ENCODE measurements at regions not wholly inside any gene's neighbourhood (a gene's known extent, or its start where the extent isn't known, plus 50 kb on each side); places are given as distances from the start of the nearest gene placed in this dataset.

DNA sequence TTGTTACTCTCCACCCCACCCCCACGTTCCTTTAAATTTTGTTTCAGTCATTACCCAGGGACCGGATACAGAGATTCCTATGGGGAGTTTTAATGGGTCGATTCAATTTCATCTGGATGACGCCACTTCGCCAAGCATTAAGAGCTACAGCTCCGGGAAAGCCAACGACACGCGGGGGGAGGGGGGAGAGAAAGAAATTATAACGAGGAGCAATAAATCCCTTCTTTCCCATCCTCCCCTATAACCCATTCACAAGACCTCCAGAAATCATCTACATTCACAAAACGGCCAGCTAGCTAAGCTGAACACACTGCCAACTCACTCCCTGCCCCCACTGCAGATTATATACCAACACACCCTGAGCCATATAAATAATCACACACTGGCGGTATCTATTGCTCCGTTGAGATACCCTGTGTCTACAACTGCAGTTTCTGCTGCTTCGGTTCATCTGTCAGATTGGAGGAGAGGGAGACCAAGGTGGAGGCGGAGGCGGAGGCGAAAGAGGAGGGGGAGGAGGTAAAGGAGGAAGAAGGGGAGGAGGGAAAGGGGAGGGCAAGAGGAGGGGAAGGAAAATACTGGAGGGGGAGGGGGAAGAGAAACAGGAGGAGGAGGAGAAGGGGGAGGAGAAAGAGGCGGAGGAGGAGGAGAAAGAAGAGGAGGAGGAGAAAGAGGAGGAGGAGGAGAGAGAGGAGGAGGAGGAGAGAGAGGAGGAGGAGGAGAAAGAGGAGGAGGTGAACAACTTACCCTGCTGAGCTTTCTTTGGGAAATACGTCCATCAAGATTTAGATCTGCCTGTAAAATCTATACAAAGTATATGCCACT, 113.9 kb upstream of the VAMP7 start:
- TF ChIP-seq ZFX (IDR thresholded peaks at IDR 0.05; ENCODE audit: borderline replicate concordance) = no peak
- TF ChIP-seq, protein P1, sequence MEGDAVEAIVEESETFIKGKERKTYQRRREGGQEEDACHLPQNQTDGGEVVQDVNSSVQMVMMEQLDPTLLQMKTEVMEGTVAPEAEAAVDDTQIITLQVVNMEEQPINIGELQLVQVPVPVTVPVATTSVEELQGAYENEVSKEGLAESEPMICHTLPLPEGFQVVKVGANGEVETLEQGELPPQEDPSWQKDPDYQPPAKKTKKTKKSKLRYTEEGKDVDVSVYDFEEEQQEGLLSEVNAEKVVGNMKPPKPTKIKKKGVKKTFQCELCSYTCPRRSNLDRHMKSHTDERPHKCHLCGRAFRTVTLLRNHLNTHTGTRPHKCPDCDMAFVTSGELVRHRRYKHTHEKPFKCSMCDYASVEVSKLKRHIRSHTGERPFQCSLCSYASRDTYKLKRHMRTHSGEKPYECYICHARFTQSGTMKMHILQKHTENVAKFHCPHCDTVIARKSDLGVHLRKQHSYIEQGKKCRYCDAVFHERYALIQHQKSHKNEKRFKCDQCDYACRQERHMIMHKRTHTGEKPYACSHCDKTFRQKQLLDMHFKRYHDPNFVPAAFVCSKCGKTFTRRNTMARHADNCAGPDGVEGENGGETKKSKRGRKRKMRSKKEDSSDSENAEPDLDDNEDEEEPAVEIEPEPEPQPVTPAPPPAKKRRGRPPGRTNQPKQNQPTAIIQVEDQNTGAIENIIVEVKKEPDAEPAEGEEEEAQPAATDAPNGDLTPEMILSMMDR (IDR thresholded peaks at IDR 0.05) = no peak
- peak overlapping the region; percentile 78 for H3K27ac ChIP-seq

DNA sequence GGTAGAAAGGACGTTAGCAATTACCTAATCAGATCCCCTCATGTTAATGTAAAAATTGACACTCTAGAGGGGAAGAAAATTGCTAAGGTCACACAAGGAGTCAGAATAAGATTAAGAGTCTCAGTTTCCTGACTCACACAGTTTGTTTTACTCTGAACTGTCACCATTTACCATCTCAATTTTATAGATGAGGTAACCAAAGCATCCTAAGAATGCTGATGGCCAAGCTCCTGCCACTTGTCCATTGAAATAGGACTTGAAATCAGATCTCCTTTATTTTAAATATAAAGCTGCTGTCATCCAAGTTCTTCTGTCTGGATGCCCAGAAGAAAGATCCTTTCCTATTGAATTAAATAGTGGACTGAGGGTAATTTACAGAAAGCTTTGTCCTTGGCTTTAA, 114.8 kb upstream of the VAMP7 start:
- H3K27ac ChIP-seq = peak overlapping the region; percentile 78
- no peak for TF ChIP-seq ZFX (IDR thresholded peaks at IDR 0.05; ENCODE audit: borderline replicate concordance)
- TF ChIP-seq, protein P1 (IDR thresholded peaks at IDR 0.05) = no peak

DNA sequence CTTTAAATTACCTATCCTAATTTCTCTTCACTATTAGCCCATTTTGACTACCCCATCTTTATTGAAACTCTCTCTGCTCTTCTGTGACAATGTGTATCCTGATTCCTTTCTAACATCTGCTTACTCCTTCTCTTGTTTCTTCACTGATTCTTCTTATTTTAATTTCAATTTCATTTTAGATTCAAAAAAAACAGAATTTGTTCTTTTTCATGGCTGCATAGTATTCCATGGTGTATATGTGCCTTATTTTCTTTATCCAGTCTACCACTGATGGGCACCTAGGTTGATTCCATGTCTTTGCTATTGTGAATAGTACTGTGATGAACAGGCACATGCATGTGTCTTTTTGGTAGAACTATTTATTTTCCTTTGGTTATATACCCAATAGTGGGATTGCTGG, 120.0 kb upstream of the VAMP7 start:
- no peak overlapping the region for H3K27ac ChIP-seq
- TF ChIP-seq, protein P1 (IDR thresholded peaks at IDR 0.05) = no peak
- no peak for TF ChIP-seq ZFX (IDR thresholded peaks at IDR 0.05; ENCODE audit: borderline replicate concordance)

DNA sequence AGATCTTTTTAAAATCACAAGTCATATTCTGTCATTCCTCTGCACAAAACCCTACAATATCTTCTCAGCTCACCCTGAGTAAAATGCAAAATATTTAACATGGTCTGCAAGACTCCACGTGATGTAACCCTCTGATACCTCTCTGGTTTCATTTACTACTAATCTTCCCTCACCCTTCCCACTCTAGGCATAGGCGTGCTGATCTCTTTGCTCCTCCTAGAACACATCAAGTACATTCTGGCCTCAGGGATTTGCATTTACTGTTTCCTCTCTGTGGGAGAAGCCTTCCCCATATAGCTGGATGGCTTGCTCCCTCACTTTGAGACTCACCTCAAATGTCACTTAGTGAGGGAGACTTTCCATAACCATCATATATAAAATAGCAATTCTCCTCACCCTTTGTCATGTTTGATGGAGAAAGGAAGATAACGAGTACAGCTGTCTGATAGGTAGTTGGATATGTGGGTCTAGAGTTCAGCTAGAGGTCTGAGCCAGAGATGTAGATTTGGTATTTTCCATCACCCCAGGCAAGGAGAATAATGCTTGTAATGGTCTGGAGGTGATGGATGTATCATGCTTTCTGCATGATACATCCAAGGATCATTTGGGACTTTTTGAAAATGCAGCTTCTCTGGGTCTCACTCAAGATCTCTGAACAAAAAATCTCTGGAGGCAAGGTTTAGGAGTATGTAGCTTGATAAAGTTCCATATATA, 123.9 kb upstream of the VAMP7 start:
- H3K27ac ChIP-seq = no peak overlapping the region
- TF ChIP-seq, protein P1 (IDR thresholded peaks at IDR 0.05) = no peak
- no peak for TF ChIP-seq ZFX (IDR thresholded peaks at IDR 0.05; ENCODE audit: borderline replicate concordance)

DNA sequence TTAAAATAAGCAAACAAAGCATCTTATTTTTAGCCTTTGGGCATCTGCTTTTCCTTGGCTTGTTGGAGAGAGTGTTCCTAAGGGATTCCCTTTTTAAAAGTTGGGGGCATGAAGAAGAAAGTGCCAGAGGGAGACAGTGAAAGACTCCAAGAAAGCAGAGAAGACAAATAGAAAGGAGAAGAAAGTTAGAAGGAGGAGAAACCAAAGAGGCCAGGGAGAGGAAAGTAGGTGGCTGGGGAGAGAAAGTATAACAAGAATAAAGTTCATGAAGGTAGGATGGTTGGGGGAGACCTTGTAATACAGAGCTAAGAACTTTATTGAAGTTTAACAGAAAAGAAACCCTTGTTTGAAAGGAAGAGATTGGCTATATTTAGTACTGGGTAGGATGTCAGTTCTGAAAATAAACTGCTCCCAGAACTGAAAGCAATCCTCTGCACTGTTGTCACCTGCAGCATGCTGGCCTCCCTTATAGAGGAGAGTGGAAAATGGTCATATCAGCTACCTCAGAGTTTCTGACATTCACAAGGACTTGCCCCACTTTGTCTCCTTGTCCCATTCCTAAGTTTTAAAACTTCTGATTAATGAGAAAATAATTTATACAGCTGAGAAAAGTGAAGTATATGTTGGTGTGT, 125.3 kb upstream of the VAMP7 start:
- H3K27ac ChIP-seq = no peak overlapping the region
- TF ChIP-seq ZFX (IDR thresholded peaks at IDR 0.05; ENCODE audit: borderline replicate concordance) = no peak
- TF ChIP-seq, protein P1 (IDR thresholded peaks at IDR 0.05) = no peak

DNA sequence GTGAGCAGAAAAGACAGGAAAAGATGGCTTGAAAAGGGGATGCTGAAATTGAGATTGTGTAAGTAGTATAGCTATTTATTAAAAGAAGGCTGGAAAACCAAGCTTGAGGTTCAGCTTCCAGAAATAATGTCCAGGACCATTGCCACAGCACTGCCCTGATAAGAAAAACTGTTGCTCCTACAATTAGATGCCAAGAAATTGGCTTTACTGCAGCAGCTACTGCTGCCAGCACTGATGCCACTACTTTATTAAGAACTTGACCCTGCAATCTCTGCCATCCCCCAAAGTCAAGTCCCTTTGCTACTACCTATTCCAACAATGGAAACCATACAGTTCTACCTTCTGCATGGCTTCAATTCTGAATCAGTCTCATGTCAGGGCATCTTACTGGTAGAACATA, 130.0 kb upstream of the VAMP7 start:
- TF ChIP-seq ZFX (IDR thresholded peaks at IDR 0.05; ENCODE audit: borderline replicate concordance) = no peak
- TF ChIP-seq, protein P1 (IDR thresholded peaks at IDR 0.05) = no peak
- no peak overlapping the region for H3K27ac ChIP-seq
